ENCODE measurements at regions not wholly inside any gene's neighbourhood (a gene's known extent, or its start where the extent isn't known, plus 50 kb on each side); places are given as distances from the start of the nearest gene placed in this dataset.

- Histone ChIP-seq H3K27ac (ENCODE audit: insufficient read depth, low read depth, low read length) (no peak overlapping the region), H3K9me3 (replicated peaks; ENCODE audit: control insufficient read depth, insufficient read depth, low read length) (no peaks in the 10 kb centered on the region), H3K4me3 (replicated peaks in 1 of 3; ENCODE audit: insufficient read depth in 1 of 3, low read depth in 1 of 3, low read length in 3 of 3) (no peak overlapping the region), H3K36me3 (ENCODE audit: control insufficient read depth in 2 of 2, extremely low read depth in 1 of 2, insufficient read depth in 2 of 2, low read length in 2 of 2) (no peaks in the 10 kb centered on the region), H3K4me2 (ENCODE audit: insufficient read depth, low read length) (no peak overlapping the region), H3K27me3 (ENCODE audit: control insufficient read depth in 2 of 2, insufficient read depth in 2 of 2, low read length in 2 of 2) (no peaks in the 10 kb centered on the region), H3K9me1 (replicated peaks; ENCODE audit: control insufficient read depth, extremely low read depth, insufficient read depth, low read length) (no peaks in the 10 kb centered on the region), H3K79me2 (ENCODE audit: control insufficient read depth, insufficient read depth, low read length) (no peaks in the 10 kb centered on the region), H2AFZ (ENCODE audit: low read depth, low read length) (no peak overlapping the region), H4K20me1 (replicated peaks; ENCODE audit: control insufficient read depth, extremely low read depth, insufficient read depth, low read length) (no peaks in the 10 kb centered on the region), H3K4me1 (ENCODE audit: control insufficient read depth, extremely low read depth, insufficient read depth, low read length) (peaks cover 7% of the 10 kb centered on the region), H3K9ac (replicated peaks; ENCODE audit: extremely low read depth, insufficient read depth, low read length) (no peak overlapping the region)
- FAIRE-seq: no peak
- POLR2A ChIA-PET: no interaction called here
- no TSS peak for BruUV-seq (replicated peaks)
- no peak for DNase-seq (ENCODE audit: low read depth, low spot score)
- intact Hi-C loops (cut with micrococcal nuclease) (no loop called here), dilution Hi-C loops (cut with MboI; ENCODE audit: extremely low pct_ligation_motif_present, low sequenced_read_pairs) (no loop called here)
- TF ChIP-seq POLR2AphosphoS5 (IDR thresholded peaks at IDR 0.05; ENCODE audit: insufficient read depth, low read depth, low read length): no peak
- TF ChIP-seq, protein P1, sequence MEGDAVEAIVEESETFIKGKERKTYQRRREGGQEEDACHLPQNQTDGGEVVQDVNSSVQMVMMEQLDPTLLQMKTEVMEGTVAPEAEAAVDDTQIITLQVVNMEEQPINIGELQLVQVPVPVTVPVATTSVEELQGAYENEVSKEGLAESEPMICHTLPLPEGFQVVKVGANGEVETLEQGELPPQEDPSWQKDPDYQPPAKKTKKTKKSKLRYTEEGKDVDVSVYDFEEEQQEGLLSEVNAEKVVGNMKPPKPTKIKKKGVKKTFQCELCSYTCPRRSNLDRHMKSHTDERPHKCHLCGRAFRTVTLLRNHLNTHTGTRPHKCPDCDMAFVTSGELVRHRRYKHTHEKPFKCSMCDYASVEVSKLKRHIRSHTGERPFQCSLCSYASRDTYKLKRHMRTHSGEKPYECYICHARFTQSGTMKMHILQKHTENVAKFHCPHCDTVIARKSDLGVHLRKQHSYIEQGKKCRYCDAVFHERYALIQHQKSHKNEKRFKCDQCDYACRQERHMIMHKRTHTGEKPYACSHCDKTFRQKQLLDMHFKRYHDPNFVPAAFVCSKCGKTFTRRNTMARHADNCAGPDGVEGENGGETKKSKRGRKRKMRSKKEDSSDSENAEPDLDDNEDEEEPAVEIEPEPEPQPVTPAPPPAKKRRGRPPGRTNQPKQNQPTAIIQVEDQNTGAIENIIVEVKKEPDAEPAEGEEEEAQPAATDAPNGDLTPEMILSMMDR (IDR thresholded peaks at IDR 0.05; ENCODE audit: extremely low read depth in 1 of 2, insufficient read depth in 1 of 2, low read depth in 1 of 2, low read length in 2 of 2): no peak
- CTCF ChIA-PET: interaction anchor here (1.2 to 1.5 kb wide), 3 partner anchors 45 to 275 kb away, joined by 3 to 4 read pairs (median 3); no protein-coding TSS in a partner anchor
Observed at GRCh38 chr2:101617188-101617587, 80.3 kb upstream of the MAP4K4 start.

GRCh38 chr2:101614127-101614759 is 83.3 kb upstream of the MAP4K4 start:
- no peak for FAIRE-seq
- CTCF ChIA-PET: interaction anchor here (1.1 to 2.2 kb wide), 5 partner anchors 11 to 218 kb away, joined by 3 to 6 read pairs (median 4); partner anchors contain the start of gene MAP4K4

More at GRCh38 chr2:101614127-101614759, 83.3 kb upstream of the MAP4K4 start:
- H3K4me1 ChIP-seq (ENCODE audit: control insufficient read depth, extremely low read depth, insufficient read depth, low read length): peaks cover 3% of the 10 kb centered on the region
- H4K20me1 ChIP-seq (replicated peaks; ENCODE audit: control insufficient read depth, extremely low read depth, insufficient read depth, low read length): no peaks in the 10 kb centered on the region
- no TSS peak for BruUV-seq (replicated peaks)
- intact Hi-C loops (cut with micrococcal nuclease): no loop called here
- no peaks in the 10 kb centered on the region for H3K36me3 ChIP-seq (ENCODE audit: control insufficient read depth in 2 of 2, extremely low read depth in 1 of 2, insufficient read depth in 2 of 2, low read length in 2 of 2)
- no peak for DNase-seq (ENCODE audit: low read depth, low spot score)
- no peak overlapping the region for H3K27ac ChIP-seq (ENCODE audit: insufficient read depth, low read depth, low read length)
- no peak overlapping the region for H3K4me2 ChIP-seq (ENCODE audit: insufficient read depth, low read length)
- no peaks in the 10 kb centered on the region for H3K9me3 ChIP-seq (replicated peaks; ENCODE audit: control insufficient read depth, insufficient read depth, low read length)
- dilution Hi-C loops (cut with MboI; ENCODE audit: extremely low pct_ligation_motif_present, low sequenced_read_pairs): no loop called here
- POLR2A ChIA-PET: no interaction called here
- no peak overlapping the region for H3K4me3 ChIP-seq (replicated peaks in 1 of 3; ENCODE audit: insufficient read depth in 1 of 3, low read depth in 1 of 3, low read length in 3 of 3)
- TF ChIP-seq JUN (IDR thresholded peaks at IDR 0.05; ENCODE audit: borderline replicate concordance, insufficient read depth, insufficient read length, low read depth): no peak
- TF ChIP-seq, protein P1 (IDR thresholded peaks at IDR 0.05; ENCODE audit: extremely low read depth in 1 of 2, insufficient read depth in 1 of 2, low read depth in 1 of 2, low read length in 2 of 2): no peak
- no peak for TF ChIP-seq FOS (IDR thresholded peaks at IDR 0.05; ENCODE audit: borderline replicate concordance, insufficient read depth, low read length)
- no peak for TF ChIP-seq MYC (IDR thresholded peaks at IDR 0.05; ENCODE audit: low read depth, low read length)
- TF ChIP-seq POLR2A (IDR thresholded peaks at IDR 0.05; ENCODE audit: low read depth, low read length): no peak
- TF ChIP-seq GATA2 (IDR thresholded peaks at IDR 0.05; ENCODE audit: insufficient read depth, insufficient read length, low read depth, low read length): no peak
- TF ChIP-seq POLR2AphosphoS5 (IDR thresholded peaks at IDR 0.05; ENCODE audit: insufficient read depth, low read depth, low read length): no peak
- TF ChIP-seq, protein P2, sequence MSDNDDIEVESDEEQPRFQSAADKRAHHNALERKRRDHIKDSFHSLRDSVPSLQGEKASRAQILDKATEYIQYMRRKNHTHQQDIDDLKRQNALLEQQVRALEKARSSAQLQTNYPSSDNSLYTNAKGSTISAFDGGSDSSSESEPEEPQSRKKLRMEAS (IDR thresholded peaks at IDR 0.05; ENCODE audit: insufficient read depth, insufficient read length): no peak
- no peak for TF ChIP-seq EZH2 (IDR thresholded peaks at IDR 0.05; ENCODE audit: borderline replicate concordance, low read depth, low read length, severe bottlenecking)
- H3K27me3 ChIP-seq (ENCODE audit: control insufficient read depth in 2 of 2, insufficient read depth in 2 of 2, low read length in 2 of 2): peaks cover 0 to 2% of the 10 kb centered on the region in 2 experiments
- H2AFZ ChIP-seq (ENCODE audit: low read depth, low read length): no peak overlapping the region
- no peaks in the 10 kb centered on the region for H3K79me2 ChIP-seq (ENCODE audit: control insufficient read depth, insufficient read depth, low read length)
- no peak overlapping the region for H3K9ac ChIP-seq (replicated peaks; ENCODE audit: extremely low read depth, insufficient read depth, low read length)
- no peaks in the 10 kb centered on the region for H3K9me1 ChIP-seq (replicated peaks; ENCODE audit: control insufficient read depth, extremely low read depth, insufficient read depth, low read length)
